HCT116 (cell line): ENCODE measurements at regions not wholly inside any gene's neighbourhood (a gene's known extent, or its start where the extent isn't known, plus 50 kb on each side); places are given as distances from the start of the nearest gene placed in this dataset.

ENCODE experiments used
- ATAC-seq: fragments of 200-7000 bp; cut with Tn5 transposase; 2 replicates; pipeline ENCODE4 v1.9.1; 2020; ENCODE audit warnings: mild to moderate bottlenecking, moderate library complexity
- BruUV-seq: library from RNA; stranded (reverse); fragments of 400-500 nt; replicated peaks from 2 replicates; lab custom pipeline; 2021; lab: Mats Ljungman, UMichigan
- CTCF ChIA-PET: fragments of 300-600 bp; sonication (Branson Sonifier 250); formaldehyde crosslinking; loops from one replicate; lab custom pipeline; 2021; ENCODE audit warnings: antibody characterized with exemption; lab: Charles Lee
- POLR2A ChIA-PET: fragments of 300-600, 350-600 bp; sonication (Branson Sonifier 250); formaldehyde crosslinking; loops from one replicate; lab custom pipeline; 2021; ENCODE audit warnings: antibody characterized with exemption; lab: Charles Lee
- RAD21 ChIA-PET, 2 experiments: fragments of 300-600 bp; sonication (Branson Sonifier 250); formaldehyde crosslinking; loops; one replicate each; lab custom pipeline; 2023; ENCODE audit warnings: low total read pairs in 2 of 2; ENCODE audit not compliant: uncharacterized antibody in 2 of 2, unreplicated experiment in 2 of 2, low non-redundant PET in 1 of 2; lab: Charles Lee
- DNase-seq: peaks from one replicate; pipeline ENCODE4 v3.0.0-alpha.2; 2010; ENCODE audit warnings: low read depth, low spot score
- H2AFZ ChIP-seq: fragments of 200-600 bp; shearing (Covaris generic), sonication (generic); 2 replicates; pipeline ENCODE4 v1.6.1; 2017; ENCODE audit warnings: low read depth, mixed run types, mixed read lengths, antibody characterized with exemption, low read length; ENCODE audit not compliant: poor library complexity, severe bottlenecking
- H3K27ac ChIP-seq: 2 replicates; pipeline ENCODE4 v1.5.1; 2012; ENCODE audit warnings: low read depth, low read length
- H3K27me3 ChIP-seq: fragments of 200-600 bp; sonication (generic); 2 replicates; pipeline ENCODE4 v1.6.1; 2016; ENCODE audit warnings: mixed run types, low read length, mixed read lengths; ENCODE audit not compliant: insufficient read depth
- H3K36me3 ChIP-seq, 2 experiments: fragments of 200-500 bp in 1 of 2; fragments of 200-600 bp in 1 of 2; sonication (Bioruptor generic) in 1 of 2; sonication (generic) in 1 of 2; 2 replicates each; pipeline versions ENCODE4 v1.5.1 to v1.6.1; 2014 to 2016; ENCODE audit warnings: low read length in 2 of 2, inconsistent platforms in 1 of 2, mixed read lengths in 1 of 2, mixed run types in 1 of 2; ENCODE audit not compliant: insufficient read depth in 2 of 2, control insufficient read depth in 1 of 2
- H3K4me1 ChIP-seq, 2 experiments: fragments of 200-600 bp in 1 of 2; sonication (generic) in 1 of 2; 2 replicates each; pipeline versions ENCODE4 v1.5.1 to v1.6.1; 2012 to 2017; ENCODE audit warnings: low read length in 2 of 2, inconsistent platforms in 1 of 2, mild to moderate bottlenecking in 1 of 2, mixed read lengths in 1 of 2, mixed run types in 1 of 2, moderate library complexity in 1 of 2; ENCODE audit not compliant: insufficient read depth in 2 of 2, control insufficient read depth in 1 of 2
- H3K4me2 ChIP-seq: fragments of 200-600 bp; sonication (generic); 2 replicates; pipeline ENCODE4 v1.6.1; 2017; ENCODE audit warnings: mixed run types, low read length, mixed read lengths
- H3K4me3 ChIP-seq, 2 experiments: fragments of 200-600 bp in 1 of 2; sonication (generic) in 1 of 2; replicated peaks in 1 of 2; 2 replicates each; pipeline ENCODE4 v1.5.1; 2011 to 2016; ENCODE audit warnings: low read length in 2 of 2, control low read depth in 1 of 2, low read depth in 1 of 2, mild to moderate bottlenecking in 1 of 2, mixed read lengths in 1 of 2, mixed run types in 1 of 2
- H3K79me2 ChIP-seq: fragments of 200-600 bp; sonication (generic); 2 replicates; pipeline ENCODE4 v1.6.1; 2017; ENCODE audit warnings: mild to moderate bottlenecking, mixed run types, low read length, moderate library complexity, mixed read lengths; ENCODE audit not compliant: insufficient read depth
- H3K9ac ChIP-seq: fragments of 200-600 bp; sonication (generic); 2 replicates; pipeline ENCODE4 v1.6.1; 2016; ENCODE audit warnings: low read length, mixed read lengths
- H3K9me2 ChIP-seq: fragments of 200-600 bp; sonication (generic), shearing (Covaris generic); 2 replicates; pipeline ENCODE4 v1.6.1; 2017; ENCODE audit warnings: mixed run types, mild to moderate bottlenecking, moderate library complexity; ENCODE audit not compliant: insufficient read depth
- H3K9me3 ChIP-seq, 2 experiments: fragments of 200-500 bp in 1 of 2; fragments of 200-600 bp in 1 of 2; sonication (Bioruptor generic) in 1 of 2; sonication (generic) in 1 of 2; 2 replicates each; pipeline ENCODE4 v1.6.1; 2014 to 2017; ENCODE audit warnings: low read length in 2 of 2, mixed read lengths in 2 of 2, inconsistent platforms in 1 of 2, low read depth in 1 of 2, mild to moderate bottlenecking in 1 of 2, mixed run types in 1 of 2, moderate library complexity in 1 of 2; ENCODE audit not compliant: control insufficient read depth in 1 of 2, insufficient read depth in 1 of 2
- H4K20me1 ChIP-seq: fragments of 200-600 bp; sonication (generic), shearing (Covaris generic); 2 replicates; pipeline ENCODE4 v1.6.1; 2017; ENCODE audit warnings: mixed run types, mild to moderate bottlenecking, moderate library complexity; ENCODE audit not compliant: insufficient read depth
- CBX3 ChIP-seq: IDR thresholded peaks from 2 replicates; pipeline ENCODE4 v1.6.1; 2012; ENCODE audit warnings: low read depth
- CEBPB ChIP-seq: IDR thresholded peaks from 2 replicates; pipeline ENCODE4 v1.6.1; 2012; ENCODE audit warnings: low read depth
- ELF1 ChIP-seq: IDR thresholded peaks from 2 replicates; pipeline ENCODE4 v1.6.1; 2012; ENCODE audit warnings: low read depth, borderline replicate concordance
- EZH2phosphoT487 ChIP-seq: fragments of 200-600 bp; IDR thresholded peaks from 2 replicates; pipeline ENCODE4 v1.6.1; 2018; ENCODE audit warnings: antibody characterized with exemption, borderline replicate concordance
- POLR2A ChIP-seq: IDR thresholded peaks from 2 replicates; pipeline ENCODE4 v1.7.0; 2011; ENCODE audit warnings: borderline replicate concordance; ENCODE audit not compliant: insufficient read depth, insufficient read length; ENCODE audit errors: extremely low read depth
- POLR2AphosphoS5 ChIP-seq: IDR thresholded peaks from 2 replicates; pipeline ENCODE4 v1.6.1; 2011; ENCODE audit warnings: mild to moderate bottlenecking, low read depth, low read length, moderate library complexity
- RAD21 ChIP-seq: IDR thresholded peaks from 2 replicates; pipeline ENCODE4 v1.6.1; 2012; ENCODE audit warnings: low read depth, mild to moderate bottlenecking
- SIN3A ChIP-seq: IDR thresholded peaks from 2 replicates; pipeline ENCODE4 v1.6.1; 2012; ENCODE audit warnings: low read depth
- SP1 ChIP-seq: IDR thresholded peaks from 2 replicates; pipeline ENCODE4 v1.6.1; 2012; ENCODE audit warnings: low read depth
- TCF7L2 ChIP-seq: IDR thresholded peaks from 2 replicates; pipeline ENCODE4 v1.7.0; 2011; ENCODE audit warnings: borderline replicate concordance, inconsistent platforms; ENCODE audit not compliant: insufficient read depth, insufficient read length; ENCODE audit errors: extremely low read depth
- YY1 ChIP-seq: IDR thresholded peaks from 2 replicates; pipeline ENCODE4 v1.6.1; 2011; ENCODE audit warnings: low read length, low read depth, moderate library complexity, mild to moderate bottlenecking; ENCODE audit not compliant: insufficient replicate concordance; ENCODE audit errors: extremely low read depth
- intact Hi-C: fragments of 100-400 bp; cut with micrococcal nuclease; formaldehyde crosslinking; loops from 2 replicates; pipeline ENCODE4 v1.10.0; 2022
- TF ChIP-seq, protein P1 (sequence below): IDR thresholded peaks from 2 replicates; pipeline ENCODE4 v1.6.1; 2011; ENCODE audit warnings: mild to moderate bottlenecking, low read length, moderate library complexity; ENCODE audit not compliant: insufficient replicate concordance; ENCODE audit errors: extremely low read depth
- TF ChIP-seq, protein P2 (sequence below): IDR thresholded peaks from 2 replicates; pipeline ENCODE4 v1.6.1; 2012; ENCODE audit warnings: low read depth
- TF ChIP-seq, protein P3 (sequence below): IDR thresholded peaks from 2 replicates; pipeline ENCODE4 v1.6.1; 2012
- TF ChIP-seq, protein P4 (sequence below), 3 experiments: fragments of 200-600 bp in 1 of 3; sonication (generic) in 1 of 3; IDR thresholded peaks in 2 of 3; conservative IDR thresholded peaks in 1 of 3; 2 replicates each; pipeline ENCODE4 v1.5.1; 2012 to 2017; ENCODE audit warnings: low read depth in 2 of 3, low read length in 2 of 3, antibody characterized with exemption in 1 of 3, borderline replicate concordance in 1 of 3, control low read depth in 1 of 3, mild to moderate bottlenecking in 1 of 3, mixed read lengths in 1 of 3, mixed run types in 1 of 3, moderate library complexity in 1 of 3; ENCODE audit not compliant: insufficient read depth in 1 of 3

DNA sequence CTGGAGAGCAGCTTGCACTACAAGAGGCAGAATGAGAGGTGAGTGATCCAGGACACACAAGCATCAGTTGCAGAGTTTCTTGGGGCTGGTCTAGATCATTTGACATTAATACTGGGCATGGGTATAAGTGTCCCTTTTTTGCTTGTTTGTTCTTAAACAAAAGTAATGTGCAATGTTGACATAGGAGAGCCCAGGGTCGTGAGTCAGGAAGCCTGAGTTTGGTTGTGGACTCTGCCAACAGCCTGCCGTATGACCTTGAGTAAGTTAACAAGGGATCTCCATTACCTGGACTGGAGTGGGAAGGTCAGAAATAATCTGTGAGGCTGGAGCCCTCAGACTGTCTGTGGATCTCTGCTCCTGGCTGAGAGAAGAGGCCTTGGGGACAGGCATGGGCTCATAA is 170.3 kb downstream of the KCNA5 start:
- POLR2A ChIA-PET: no interaction called here

More for the DNA sequence above, 170.3 kb downstream of the KCNA5 start:
- H3K79me2 ChIP-seq: no peaks in the 10 kb centered on the region
- H3K9me2 ChIP-seq: no peaks in the 10 kb centered on the region
- no peak overlapping the region for H2AFZ ChIP-seq
- H4K20me1 ChIP-seq: no peaks in the 10 kb centered on the region
- H3K4me1 ChIP-seq: no peaks in the 10 kb centered on the region
- H3K36me3 ChIP-seq: no peaks in the 10 kb centered on the region
- no peak overlapping the region for H3K4me2 ChIP-seq
- no peak for DNase-seq
- no peak overlapping the region for H3K9ac ChIP-seq
- RAD21 ChIA-PET: no interaction called here
- BruUV-seq: no TSS peak
- H3K27me3 ChIP-seq: no peaks in the 10 kb centered on the region
- ATAC-seq: no peak
- no peak overlapping the region for H3K27ac ChIP-seq
- H3K9me3 ChIP-seq: no peaks in the 10 kb centered on the region
- intact Hi-C loops: no loop called here
- no peak overlapping the region for H3K4me3 ChIP-seq
- CTCF ChIA-PET: no interaction called here
- TF ChIP-seq POLR2AphosphoS5 (no peak), RAD21 (no peak), SP1 (no peak), SIN3A (no peak), TCF7L2 (no peak), YY1 (no peak), POLR2A (no peak), CEBPB (no peak), CBX3 (no peak), EZH2phosphoT487 (no peak), ELF1 (no peak)
- TF ChIP-seq, protein P1, sequence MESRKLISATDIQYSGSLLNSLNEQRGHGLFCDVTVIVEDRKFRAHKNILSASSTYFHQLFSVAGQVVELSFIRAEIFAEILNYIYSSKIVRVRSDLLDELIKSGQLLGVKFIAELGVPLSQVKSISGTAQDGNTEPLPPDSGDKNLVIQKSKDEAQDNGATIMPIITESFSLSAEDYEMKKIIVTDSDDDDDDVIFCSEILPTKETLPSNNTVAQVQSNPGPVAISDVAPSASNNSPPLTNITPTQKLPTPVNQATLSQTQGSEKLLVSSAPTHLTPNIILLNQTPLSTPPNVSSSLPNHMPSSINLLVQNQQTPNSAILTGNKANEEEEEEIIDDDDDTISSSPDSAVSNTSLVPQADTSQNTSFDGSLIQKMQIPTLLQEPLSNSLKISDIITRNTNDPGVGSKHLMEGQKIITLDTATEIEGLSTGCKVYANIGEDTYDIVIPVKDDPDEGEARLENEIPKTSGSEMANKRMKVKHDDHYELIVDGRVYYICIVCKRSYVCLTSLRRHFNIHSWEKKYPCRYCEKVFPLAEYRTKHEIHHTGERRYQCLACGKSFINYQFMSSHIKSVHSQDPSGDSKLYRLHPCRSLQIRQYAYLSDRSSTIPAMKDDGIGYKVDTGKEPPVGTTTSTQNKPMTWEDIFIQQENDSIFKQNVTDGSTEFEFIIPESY: no peak
- TF ChIP-seq, protein P2, sequence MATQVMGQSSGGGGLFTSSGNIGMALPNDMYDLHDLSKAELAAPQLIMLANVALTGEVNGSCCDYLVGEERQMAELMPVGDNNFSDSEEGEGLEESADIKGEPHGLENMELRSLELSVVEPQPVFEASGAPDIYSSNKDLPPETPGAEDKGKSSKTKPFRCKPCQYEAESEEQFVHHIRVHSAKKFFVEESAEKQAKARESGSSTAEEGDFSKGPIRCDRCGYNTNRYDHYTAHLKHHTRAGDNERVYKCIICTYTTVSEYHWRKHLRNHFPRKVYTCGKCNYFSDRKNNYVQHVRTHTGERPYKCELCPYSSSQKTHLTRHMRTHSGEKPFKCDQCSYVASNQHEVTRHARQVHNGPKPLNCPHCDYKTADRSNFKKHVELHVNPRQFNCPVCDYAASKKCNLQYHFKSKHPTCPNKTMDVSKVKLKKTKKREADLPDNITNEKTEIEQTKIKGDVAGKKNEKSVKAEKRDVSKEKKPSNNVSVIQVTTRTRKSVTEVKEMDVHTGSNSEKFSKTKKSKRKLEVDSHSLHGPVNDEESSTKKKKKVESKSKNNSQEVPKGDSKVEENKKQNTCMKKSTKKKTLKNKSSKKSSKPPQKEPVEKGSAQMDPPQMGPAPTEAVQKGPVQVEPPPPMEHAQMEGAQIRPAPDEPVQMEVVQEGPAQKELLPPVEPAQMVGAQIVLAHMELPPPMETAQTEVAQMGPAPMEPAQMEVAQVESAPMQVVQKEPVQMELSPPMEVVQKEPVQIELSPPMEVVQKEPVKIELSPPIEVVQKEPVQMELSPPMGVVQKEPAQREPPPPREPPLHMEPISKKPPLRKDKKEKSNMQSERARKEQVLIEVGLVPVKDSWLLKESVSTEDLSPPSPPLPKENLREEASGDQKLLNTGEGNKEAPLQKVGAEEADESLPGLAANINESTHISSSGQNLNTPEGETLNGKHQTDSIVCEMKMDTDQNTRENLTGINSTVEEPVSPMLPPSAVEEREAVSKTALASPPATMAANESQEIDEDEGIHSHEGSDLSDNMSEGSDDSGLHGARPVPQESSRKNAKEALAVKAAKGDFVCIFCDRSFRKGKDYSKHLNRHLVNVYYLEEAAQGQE: no peak
- TF ChIP-seq, protein P3, sequence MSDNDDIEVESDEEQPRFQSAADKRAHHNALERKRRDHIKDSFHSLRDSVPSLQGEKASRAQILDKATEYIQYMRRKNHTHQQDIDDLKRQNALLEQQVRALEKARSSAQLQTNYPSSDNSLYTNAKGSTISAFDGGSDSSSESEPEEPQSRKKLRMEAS: no peak
- TF ChIP-seq, protein P4, sequence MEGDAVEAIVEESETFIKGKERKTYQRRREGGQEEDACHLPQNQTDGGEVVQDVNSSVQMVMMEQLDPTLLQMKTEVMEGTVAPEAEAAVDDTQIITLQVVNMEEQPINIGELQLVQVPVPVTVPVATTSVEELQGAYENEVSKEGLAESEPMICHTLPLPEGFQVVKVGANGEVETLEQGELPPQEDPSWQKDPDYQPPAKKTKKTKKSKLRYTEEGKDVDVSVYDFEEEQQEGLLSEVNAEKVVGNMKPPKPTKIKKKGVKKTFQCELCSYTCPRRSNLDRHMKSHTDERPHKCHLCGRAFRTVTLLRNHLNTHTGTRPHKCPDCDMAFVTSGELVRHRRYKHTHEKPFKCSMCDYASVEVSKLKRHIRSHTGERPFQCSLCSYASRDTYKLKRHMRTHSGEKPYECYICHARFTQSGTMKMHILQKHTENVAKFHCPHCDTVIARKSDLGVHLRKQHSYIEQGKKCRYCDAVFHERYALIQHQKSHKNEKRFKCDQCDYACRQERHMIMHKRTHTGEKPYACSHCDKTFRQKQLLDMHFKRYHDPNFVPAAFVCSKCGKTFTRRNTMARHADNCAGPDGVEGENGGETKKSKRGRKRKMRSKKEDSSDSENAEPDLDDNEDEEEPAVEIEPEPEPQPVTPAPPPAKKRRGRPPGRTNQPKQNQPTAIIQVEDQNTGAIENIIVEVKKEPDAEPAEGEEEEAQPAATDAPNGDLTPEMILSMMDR (IDR thresholded peaks at IDR 0.05 in 2 of 3, conservative IDR thresholded peaks at IDR 0.05 in 1 of 3; ENCODE audit: borderline replicate concordance in 1 of 3, insufficient read depth in 1 of 3, low read depth in 2 of 3, low read length in 2 of 3): no peak
